IMR-90 (cell line): ENCODE measurements at regions not wholly inside any gene's neighbourhood (a gene's known extent, or its start where the extent isn't known, plus 50 kb on each side); places are given as distances from the start of the nearest gene placed in this dataset.

Experiments used
- ATAC-seq: fragments of 200-7000 bp; cut with Tn5 transposase; 2 replicates; pipeline ENCODE4 v1.9.1; 2020; ENCODE audit warnings: low read depth, mild to moderate bottlenecking, moderate library complexity
- BruUV-seq: library from RNA; stranded (reverse); fragments of 400-500 nt; replicated peaks from 2 replicates; lab custom pipeline; 2021; lab: Mats Ljungman, UMichigan
- CTCF ChIA-PET: fragments of 300-600 bp; formaldehyde crosslinking; extraction: SDS; loops from one replicate; lab custom pipeline; 2021; ENCODE audit warnings: antibody characterized with exemption; lab: Yijun Ruan, JAX
- POLR2A ChIA-PET: fragments of 300-600 bp; sonication (Branson Sonifier 250); formaldehyde crosslinking; loops from one replicate; lab custom pipeline; 2022; ENCODE audit warnings: antibody characterized with exemption; ENCODE audit not compliant: unreplicated experiment; lab: Charles Lee
- DNase-seq: peaks from one replicate; pipeline ENCODE4 v3.0.0; 2013
- H2AFZ ChIP-seq: replicated peaks from 2 replicates; pipeline ENCODE3; 2013; ENCODE audit warnings: low read length, mild to moderate bottlenecking; ENCODE audit not compliant: poor library complexity
- H2AK5ac ChIP-seq: 2 replicates; pipeline ENCODE4 v1.6.1; 2013; ENCODE audit warnings: low read depth, low read length, inconsistent platforms
- H2AK9ac ChIP-seq: replicated peaks from 2 replicates; pipeline ENCODE3; 2013; ENCODE audit warnings: mild to moderate bottlenecking, low read depth, low read length, moderate library complexity; ENCODE audit not compliant: poor library complexity
- H2BK120ac ChIP-seq: 2 replicates; pipeline ENCODE4 v1.6.1; 2013; ENCODE audit warnings: low read depth, low read length, inconsistent platforms
- H2BK15ac ChIP-seq: 3 replicates; pipeline ENCODE4 v1.6.1; 2013; ENCODE audit warnings: low read depth, low read length, inconsistent platforms
- H2BK20ac ChIP-seq: 2 replicates; pipeline ENCODE4 v1.6.1; 2013; ENCODE audit warnings: low read depth, mild to moderate bottlenecking, inconsistent platforms, low read length, moderate library complexity
- H2BK5ac ChIP-seq: 2 replicates; pipeline ENCODE4 v1.6.1; 2013; ENCODE audit warnings: mild to moderate bottlenecking, low read depth, low read length, inconsistent platforms; ENCODE audit not compliant: poor library complexity, severe bottlenecking
- H3K14ac ChIP-seq: replicated peaks from 2 replicates; pipeline ENCODE4 v1.6.1; 2013; ENCODE audit warnings: low read depth, low read length, inconsistent platforms
- H3K18ac ChIP-seq: 2 replicates; pipeline ENCODE4 v1.6.1; 2013; ENCODE audit warnings: low read depth, low read length, control low read depth
- H3K23ac ChIP-seq: 2 replicates; pipeline ENCODE4 v1.6.1; 2013; ENCODE audit warnings: low read depth, low read length, inconsistent platforms
- H3K27ac ChIP-seq: 2 replicates; pipeline ENCODE4 v1.5.1; 2013; ENCODE audit warnings: mild to moderate bottlenecking, control low read depth, low read length; ENCODE audit not compliant: insufficient read depth
- H3K27me3 ChIP-seq: 2 replicates; pipeline ENCODE4 v1.6.1; 2013; ENCODE audit warnings: low read length; ENCODE audit not compliant: control insufficient read depth, insufficient read depth
- H3K36me3 ChIP-seq: 2 replicates; pipeline ENCODE4 v1.6.1; 2013; ENCODE audit warnings: low read length, mixed read lengths; ENCODE audit not compliant: control insufficient read depth, insufficient read depth
- H3K4ac ChIP-seq: 2 replicates; pipeline ENCODE4 v1.6.1; 2013; ENCODE audit warnings: low read depth, low read length, inconsistent platforms
- H3K4me1 ChIP-seq: 2 replicates; pipeline ENCODE4 v1.6.1; 2013; ENCODE audit warnings: low read length, mixed read lengths; ENCODE audit not compliant: control insufficient read depth, insufficient read depth
- H3K4me2 ChIP-seq: 2 replicates; pipeline ENCODE4 v1.6.1; 2013; ENCODE audit warnings: low read depth, mild to moderate bottlenecking, control low read depth, low read length, moderate library complexity
- H3K4me3 ChIP-seq: 2 replicates; pipeline ENCODE4 v1.5.1; 2013; ENCODE audit warnings: low read depth, mild to moderate bottlenecking, control low read depth, low read length, moderate library complexity; ENCODE audit not compliant: insufficient read depth
- H3K56ac ChIP-seq: 2 replicates; pipeline ENCODE4 v1.6.1; 2013; ENCODE audit warnings: low read length, inconsistent platforms; ENCODE audit not compliant: insufficient read depth; ENCODE audit errors: extremely low read depth
- H3K79me1 ChIP-seq, 2 experiments: 2 replicates each; pipeline ENCODE4 v1.6.1; 2013; ENCODE audit warnings: low read length in 2 of 2, inconsistent platforms in 1 of 2, low read depth in 1 of 2
- H3K9ac ChIP-seq: 2 replicates; pipeline ENCODE4 v1.6.1; 2013; ENCODE audit warnings: low read depth, low read length, control low read depth
- H3K9me1 ChIP-seq: 2 replicates; pipeline ENCODE4 v1.6.1; 2013; ENCODE audit warnings: low read length, inconsistent platforms; ENCODE audit not compliant: insufficient read depth
- H3K9me3 ChIP-seq: 2 replicates; pipeline ENCODE4 v1.6.1; 2013; ENCODE audit warnings: low read length; ENCODE audit not compliant: control insufficient read depth, insufficient read depth
- H4K20me1 ChIP-seq: 2 replicates; pipeline ENCODE4 v1.6.1; 2013; ENCODE audit warnings: low read length, inconsistent platforms; ENCODE audit not compliant: insufficient read depth
- H4K5ac ChIP-seq: 2 replicates; pipeline ENCODE4 v1.6.1; 2013; ENCODE audit warnings: mild to moderate bottlenecking, low read depth, low read length, control low read depth
- H4K8ac ChIP-seq, 2 experiments: 2 replicates each; pipeline ENCODE4 v1.6.1; 2013; ENCODE audit warnings: low read depth in 2 of 2, low read length in 2 of 2, control low read depth in 1 of 2, inconsistent platforms in 1 of 2
- H4K91ac ChIP-seq: 2 replicates; pipeline ENCODE4 v1.6.1; 2013; ENCODE audit warnings: low read depth, low read length, inconsistent platforms; ENCODE audit not compliant: insufficient read depth
- FOS ChIP-seq: fragments of 150-350 bp; IDR thresholded peaks from 2 replicates; pipeline ENCODE4 v1.6.1; 2016; ENCODE audit warnings: low read depth, low read length
- MXI1 ChIP-seq: IDR thresholded peaks from 2 replicates; pipeline ENCODE4 v1.6.1; 2012; ENCODE audit warnings: low read depth, mild to moderate bottlenecking, low read length, moderate library complexity, borderline replicate concordance
- WGBS, 2 experiments: methylation state at CpG; one replicate each; pipeline versions ENCODE4 v1.1.5 to v1.1.7; 2013; ENCODE audit warnings: missing lambda C conversion rate in 2 of 2; ENCODE audit not compliant: insufficient read length in 1 of 2; ENCODE audit errors: extremely low coverage in 2 of 2; 5-methylcytosine and 5-hydroxymethylcytosine counted together
- dilution Hi-C: fragments of 300-500 bp; cut with HindIII; formaldehyde crosslinking; loops from one replicate; pipeline ENCODE4 v1.14.3; 2018; ENCODE audit warnings: low sequenced_read_pairs; ENCODE audit not compliant: unreplicated experiment
- in situ Hi-C: fragments of 300-500 bp; cut with MboI; formaldehyde crosslinking; loops from 3 replicates; pipeline ENCODE4 v1.14.3; 2019; ENCODE audit warnings: low sequenced_read_pairs, inconsistent platforms, mixed read lengths
- intact Hi-C: fragments of 100-400 bp; cut with micrococcal nuclease; formaldehyde crosslinking; loops from 2 replicates; pipeline ENCODE4 v1.10.0; 2022

DNA sequence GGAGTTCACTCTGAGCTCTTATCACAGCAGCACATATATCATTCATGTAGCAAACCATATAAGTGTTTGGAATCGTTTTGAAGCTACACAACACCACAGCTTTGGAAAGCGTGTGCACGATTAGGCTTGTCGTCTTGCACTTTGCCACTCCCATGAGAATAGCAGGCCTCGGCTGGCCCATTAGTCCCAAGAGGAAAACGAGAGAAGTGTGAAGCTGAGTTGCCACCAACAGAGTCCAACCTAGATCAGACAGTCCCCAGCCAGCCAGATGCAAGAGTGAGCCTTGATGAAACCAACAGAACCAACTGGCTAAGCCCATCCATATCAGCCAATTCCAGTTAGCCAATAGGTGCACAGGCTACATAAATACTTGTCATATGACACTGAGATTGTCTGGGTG is 238.4 kb downstream of the C1orf94 start:
- ATAC-seq (no peak), DNase-seq (no peak)
- Histone ChIP-seq H3K4me2 (no peak overlapping the region), H2BK120ac (no peak overlapping the region), H2AK9ac (no peak overlapping the region), H3K79me1 (no peaks in the 10 kb centered on the region), H3K14ac (no peak overlapping the region), H3K56ac (no peak overlapping the region), H3K27me3 (no peaks in the 10 kb centered on the region), H3K23ac (no peak overlapping the region), H3K27ac (no peak overlapping the region), H3K9ac (no peak overlapping the region), H3K18ac (no peak overlapping the region), H3K4me3 (no peak overlapping the region), H3K9me1 (no peaks in the 10 kb centered on the region), H4K20me1 (no peaks in the 10 kb centered on the region), H3K36me3 (no peaks in the 10 kb centered on the region), H2BK15ac (no peak overlapping the region), H2BK20ac (no peak overlapping the region), H2AK5ac (no peak overlapping the region), H3K4ac (no peak overlapping the region), H2AFZ (no peak overlapping the region), H3K9me3 (peaks cover 26% of the 10 kb centered on the region), H4K5ac (no peak overlapping the region), H2BK5ac (no peak overlapping the region), H4K8ac (no peak overlapping the region), H4K91ac (no peak overlapping the region), H3K4me1 (no peaks in the 10 kb centered on the region)
- intact Hi-C loops (no loop called here), in situ Hi-C loops (no loop called here), dilution Hi-C loops (no loop called here)
- ChIA-PET CTCF (no interaction called here), POLR2A (no interaction called here)
- BruUV-seq = no TSS peak
- no CpG with 5 or more reads among the region's 6 CpGs for WGBS, 2 experiments
- TF ChIP-seq MXI1 (no peak), FOS (no peak)
